ENCODE measurements at regions not wholly inside any gene's neighbourhood (a gene's known extent, or its start where the extent isn't known, plus 50 kb on each side); places are given as distances from the start of the nearest gene placed in this dataset.

DNA sequence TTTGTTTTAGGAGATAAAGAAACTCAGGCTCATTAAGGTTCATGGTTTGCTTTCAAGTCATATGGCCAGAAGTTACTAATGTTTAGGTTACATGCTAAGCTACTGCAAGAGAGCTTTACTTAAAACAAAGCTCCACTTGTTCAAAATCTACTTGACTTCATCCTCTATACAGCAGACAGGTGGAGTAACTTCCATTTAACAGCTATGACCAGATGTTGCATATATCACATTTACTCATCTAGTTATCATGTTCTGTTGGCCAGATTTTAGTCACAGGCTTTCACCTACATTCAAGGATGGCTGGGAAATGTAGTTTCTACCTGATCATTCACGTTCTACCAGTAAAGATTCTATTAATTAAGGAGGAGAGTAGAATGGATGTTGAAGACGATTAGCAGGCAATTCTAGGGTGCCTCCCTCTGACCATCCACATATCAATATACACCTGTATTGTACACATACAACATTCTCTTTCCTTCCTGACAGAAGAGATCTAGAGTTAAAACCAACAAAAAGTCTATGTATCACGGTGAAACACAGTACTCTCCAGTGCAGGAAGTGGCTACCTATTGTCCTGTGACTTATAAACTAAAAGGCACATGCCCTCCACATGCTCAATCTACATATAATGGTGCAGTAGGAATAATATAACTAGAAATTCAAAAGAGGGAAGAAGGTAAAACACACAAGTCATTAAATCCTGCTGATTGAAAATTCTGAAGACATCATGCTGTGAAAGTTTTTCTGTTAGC, 488.0 kb downstream of the MDFIC start:
- Mint-ChIP-seq H3K4me3 (no peak overlapping the region), H3K36me3 (ENCODE audit: low read depth) (no peaks in the 10 kb centered on the region)

DNA sequence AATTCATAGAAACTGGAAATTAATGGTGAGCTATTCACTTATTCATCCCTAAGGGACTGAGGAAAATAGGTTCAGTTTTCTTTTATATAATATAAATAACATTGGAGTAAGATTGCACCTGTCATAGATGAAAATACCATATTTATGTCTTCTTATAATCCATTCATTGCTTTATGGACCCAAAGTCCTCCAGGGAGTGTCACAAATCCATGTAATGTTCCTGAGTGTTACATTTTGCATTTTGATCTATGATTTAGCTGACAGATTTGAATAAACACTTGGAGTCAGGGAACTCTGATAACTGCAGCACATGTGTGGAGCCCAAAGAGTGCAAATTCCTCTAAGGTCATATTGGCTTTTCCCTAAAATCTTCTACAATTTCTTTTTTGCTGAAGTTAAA, 484.3 kb downstream of the MDFIC start:
- no peak for DNase-seq
- H3K4me1 Mint-ChIP-seq, result peaks cover 8% of the 10 kb centered on the region
- no peaks in the 10 kb centered on the region for H3K36me3 Mint-ChIP-seq (ENCODE audit: low read depth)
- ChIA-PET POLR2A (no interaction called here), CTCF (no interaction called here)
- H3K27ac Mint-ChIP-seq, result no peak overlapping the region
- H3K4me3 Mint-ChIP-seq, result no peak overlapping the region
- no peaks in the 10 kb centered on the region for H3K27me3 Mint-ChIP-seq
- no peaks in the 10 kb centered on the region for H3K9me3 Mint-ChIP-seq

More for the DNA sequence above, 488.0 kb downstream of the MDFIC start:
- POLR2A ChIA-PET, result no interaction called here
- DNase-seq, result no peak
- CTCF ChIA-PET, result interaction anchor here (0.6 kb wide), 1 partner anchor 312 kb away, joined by 3 read pairs; no protein-coding TSS in a partner anchor
- Mint-ChIP-seq H3K27ac (no peak overlapping the region), H3K9me3 (no peaks in the 10 kb centered on the region), H3K27me3 (no peaks in the 10 kb centered on the region), H3K4me1 (peaks cover 8% of the 10 kb centered on the region)

DNA sequence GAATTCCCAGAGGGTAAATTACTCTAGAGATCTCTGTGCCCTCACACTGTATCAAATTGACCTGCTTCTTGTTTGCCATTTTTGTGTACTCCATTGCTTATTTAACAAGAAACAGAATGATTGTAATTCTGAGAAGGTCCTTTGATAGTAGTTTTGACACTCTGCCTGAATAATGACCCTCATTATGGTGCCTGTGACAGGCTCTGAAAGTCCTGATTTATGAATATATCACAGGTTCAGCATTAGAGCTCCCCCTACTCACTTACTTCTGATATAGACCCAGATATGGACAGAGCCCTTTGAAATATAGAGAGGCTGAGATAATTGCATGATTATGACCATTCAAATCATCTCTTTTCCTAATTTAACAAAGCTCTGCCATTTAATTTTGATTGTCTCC, 465.2 kb downstream of the MDFIC start:
- no peaks in the 10 kb centered on the region for H3K36me3 Mint-ChIP-seq (ENCODE audit: low read depth)
- H3K4me3 Mint-ChIP-seq, result no peak overlapping the region
- H3K27ac Mint-ChIP-seq, result no peak overlapping the region
- ChIA-PET POLR2A (no interaction called here), CTCF (no interaction called here)
- H3K27me3 Mint-ChIP-seq, result no peaks in the 10 kb centered on the region
- no peaks in the 10 kb centered on the region for H3K9me3 Mint-ChIP-seq
- no peaks in the 10 kb centered on the region for H3K4me1 Mint-ChIP-seq
- DNase-seq, result no peak

DNA sequence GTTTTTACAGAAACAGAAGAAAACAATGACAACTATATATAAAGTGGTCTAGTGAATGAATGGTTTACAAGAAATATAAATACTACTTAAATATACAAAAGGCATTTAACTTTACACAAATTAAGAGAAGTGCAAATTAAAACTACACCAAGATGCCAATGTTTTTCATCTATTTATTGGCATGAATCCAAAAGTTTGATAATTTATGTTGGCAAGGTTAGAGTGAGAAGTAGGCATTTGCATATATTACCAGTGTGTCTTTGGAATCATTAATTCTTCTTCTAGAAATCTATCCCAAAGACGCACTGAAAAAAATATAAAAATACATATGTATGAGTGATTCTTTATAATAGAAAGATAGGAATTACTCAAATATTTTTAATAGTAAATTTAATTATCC, 457.4 kb downstream of the MDFIC start:
- DNase-seq, result no peak
- Mint-ChIP-seq H3K9me3 (no peaks in the 10 kb centered on the region), H3K4me1 (no peaks in the 10 kb centered on the region), H3K27ac (no peak overlapping the region), H3K27me3 (no peaks in the 10 kb centered on the region), H3K36me3 (ENCODE audit: low read depth) (no peaks in the 10 kb centered on the region), H3K4me3 (no peak overlapping the region)
- ChIA-PET CTCF (no interaction called here), POLR2A (no interaction called here)

DNA sequence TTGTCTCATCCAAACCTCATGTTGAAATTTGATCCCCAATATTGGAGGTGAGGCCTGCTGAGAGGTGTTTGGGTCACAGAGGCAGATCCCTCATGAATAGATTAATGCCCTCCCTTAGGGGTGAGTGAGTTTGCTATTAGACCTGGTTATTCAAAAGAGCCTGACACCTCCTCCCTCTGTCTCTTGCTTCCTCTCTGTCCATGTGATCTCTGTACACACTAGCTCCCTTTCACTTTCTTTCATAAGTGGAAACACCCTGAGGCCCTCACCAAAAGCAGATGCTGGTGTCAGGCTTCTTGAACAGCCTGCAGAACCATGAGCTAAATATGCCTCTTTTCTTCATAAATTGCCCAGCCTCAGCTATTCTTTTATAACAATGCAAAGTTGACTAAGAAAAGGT, 447.1 kb downstream of the MDFIC start:
- Mint-ChIP-seq H3K27me3 (no peaks in the 10 kb centered on the region), H3K4me1 (no peaks in the 10 kb centered on the region), H3K4me3 (no peak overlapping the region), H3K36me3 (ENCODE audit: low read depth) (no peaks in the 10 kb centered on the region), H3K27ac (no peak overlapping the region), H3K9me3 (no peaks in the 10 kb centered on the region)
- POLR2A ChIA-PET, result no interaction called here
- CTCF ChIA-PET, result no interaction called here
- no peak for DNase-seq

DNA sequence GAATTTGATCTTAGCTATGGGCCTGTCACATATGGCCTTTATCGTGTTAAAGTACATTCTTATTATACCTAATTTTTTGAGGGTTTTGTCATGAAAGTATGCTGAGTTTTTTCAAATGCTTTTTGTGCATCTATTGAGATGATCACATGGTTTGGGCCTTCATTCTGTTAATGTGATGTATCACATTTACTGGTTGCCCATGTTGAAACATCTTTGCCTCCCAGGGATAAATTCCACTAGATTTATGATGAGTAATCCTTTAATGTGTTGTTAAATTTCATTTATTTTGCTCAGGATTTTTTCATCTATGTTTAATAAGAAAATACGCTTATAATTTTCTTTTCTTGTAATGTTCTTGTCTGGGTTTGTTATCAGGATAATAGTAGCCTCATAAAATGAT, 442.0 kb downstream of the MDFIC start:
- no peak for DNase-seq
- no peak overlapping the region for H3K27ac Mint-ChIP-seq
- no peaks in the 10 kb centered on the region for H3K4me1 Mint-ChIP-seq
- no peaks in the 10 kb centered on the region for H3K27me3 Mint-ChIP-seq
- H3K9me3 Mint-ChIP-seq, result no peaks in the 10 kb centered on the region
- ChIA-PET CTCF (no interaction called here), POLR2A (no interaction called here)
- no peaks in the 10 kb centered on the region for H3K36me3 Mint-ChIP-seq (ENCODE audit: low read depth)
- no peak overlapping the region for H3K4me3 Mint-ChIP-seq

DNA sequence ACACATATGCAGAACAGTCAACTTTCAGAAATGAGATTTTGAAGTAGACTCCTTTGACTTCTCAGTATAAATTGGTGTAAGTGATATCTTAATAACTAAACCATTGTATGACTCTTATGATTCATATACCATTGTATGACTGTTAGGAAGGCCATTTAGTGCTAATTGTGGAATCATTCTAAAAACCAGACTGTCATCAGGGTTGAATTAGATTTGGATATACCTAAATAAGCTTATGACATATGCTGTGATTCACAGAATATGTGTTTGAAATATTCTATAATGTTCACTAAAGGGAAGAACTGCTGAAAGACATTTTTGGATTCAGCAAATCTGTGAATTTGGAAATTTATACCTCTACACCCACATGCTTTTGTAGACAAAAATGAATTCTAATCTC, 438.1 kb downstream of the MDFIC start:
- H3K4me1 Mint-ChIP-seq, result no peaks in the 10 kb centered on the region
- ChIA-PET POLR2A (no interaction called here), CTCF (no interaction called here)
- H3K27ac Mint-ChIP-seq, result no peak overlapping the region
- no peak for DNase-seq
- H3K27me3 Mint-ChIP-seq, result no peaks in the 10 kb centered on the region
- no peak overlapping the region for H3K4me3 Mint-ChIP-seq
- H3K9me3 Mint-ChIP-seq, result no peaks in the 10 kb centered on the region
- no peaks in the 10 kb centered on the region for H3K36me3 Mint-ChIP-seq (ENCODE audit: low read depth)

DNA sequence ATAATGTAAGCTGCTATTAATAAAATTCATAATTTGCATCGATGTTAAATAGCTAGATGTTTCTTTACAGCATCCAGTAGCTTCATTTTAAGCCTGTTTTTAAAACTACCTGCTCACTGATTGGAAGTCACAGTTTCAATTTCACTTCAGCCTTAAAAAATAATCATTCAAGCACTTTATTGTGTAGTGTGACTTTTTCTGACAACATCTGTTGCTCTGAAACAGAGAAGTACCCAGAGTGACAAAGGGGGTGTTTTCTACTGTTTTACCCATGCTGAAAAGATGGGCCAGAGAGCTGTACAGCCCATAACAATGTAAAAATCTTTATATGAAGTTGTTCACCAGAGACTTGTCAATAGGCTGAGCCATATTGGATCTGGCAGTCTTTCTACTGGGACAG, 437.2 kb downstream of the MDFIC start:
- no peak for DNase-seq
- no peaks in the 10 kb centered on the region for H3K36me3 Mint-ChIP-seq (ENCODE audit: low read depth)
- ChIA-PET CTCF (interaction anchor here (0.5 kb wide), 1 partner anchor 428 kb away, joined by 3 read pairs; no protein-coding TSS in a partner anchor), POLR2A (no interaction called here)
- no peak overlapping the region for H3K27ac Mint-ChIP-seq
- no peaks in the 10 kb centered on the region for H3K27me3 Mint-ChIP-seq
- no peak overlapping the region for H3K4me3 Mint-ChIP-seq
- H3K4me1 Mint-ChIP-seq, result no peaks in the 10 kb centered on the region
- no peaks in the 10 kb centered on the region for H3K9me3 Mint-ChIP-seq

DNA sequence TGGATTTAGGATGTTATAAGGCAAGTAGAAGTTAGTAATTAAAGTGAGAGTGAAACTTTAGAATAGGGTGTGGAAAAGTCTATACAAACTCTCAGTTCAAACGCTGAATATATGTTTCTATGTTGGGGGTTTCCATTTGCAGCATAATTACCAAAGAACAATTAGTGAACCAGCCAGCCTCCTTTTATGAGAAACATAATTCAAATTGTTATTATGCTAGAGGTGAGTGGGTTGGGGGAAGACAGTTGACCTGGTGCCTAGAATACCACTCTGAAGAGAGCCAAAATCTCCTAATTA, 435.8 kb downstream of the MDFIC start:
- Mint-ChIP-seq H3K36me3 (ENCODE audit: low read depth) (no peaks in the 10 kb centered on the region), H3K4me3 (no peak overlapping the region), H3K9me3 (no peaks in the 10 kb centered on the region), H3K27ac (no peak overlapping the region), H3K4me1 (no peaks in the 10 kb centered on the region), H3K27me3 (no peaks in the 10 kb centered on the region)
- DNase-seq, result no peak
- ChIA-PET CTCF (no interaction called here), POLR2A (no interaction called here)

DNA sequence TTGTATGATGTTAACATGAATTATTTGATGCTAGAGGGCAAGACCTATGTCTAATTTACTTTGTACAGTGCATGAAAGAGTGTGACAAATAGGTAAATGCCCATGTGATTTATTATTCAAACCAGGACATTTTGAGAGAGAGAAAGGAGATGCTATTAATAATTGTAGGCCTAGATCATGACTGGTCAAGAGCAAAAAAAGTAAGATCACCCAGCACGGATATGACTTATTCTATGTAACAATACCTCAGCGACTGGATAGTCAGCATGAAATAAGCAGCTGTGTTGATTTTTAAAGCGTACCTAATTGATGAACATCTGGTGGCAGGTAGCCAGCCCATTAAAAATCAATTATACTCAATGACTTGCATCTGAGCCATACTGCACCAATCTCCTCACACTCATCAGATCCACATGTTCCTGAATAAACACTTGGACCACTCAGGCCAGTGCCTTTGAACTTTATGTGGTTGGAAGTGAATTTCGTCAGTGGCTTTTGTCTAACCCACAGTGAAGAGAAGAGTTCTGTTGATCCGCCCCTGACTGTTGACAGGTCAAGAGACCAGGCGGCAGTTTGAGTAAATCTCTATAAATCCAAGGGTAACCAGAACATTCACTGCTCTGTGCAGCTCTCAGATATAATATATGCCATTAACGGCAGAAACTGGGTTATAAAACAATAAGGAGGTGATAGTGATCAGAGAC, 435.3 kb downstream of the MDFIC start:
- Mint-ChIP-seq H3K4me3 (no peak overlapping the region), H3K9me3 (no peaks in the 10 kb centered on the region), H3K27ac (no peak overlapping the region), H3K4me1 (no peaks in the 10 kb centered on the region), H3K27me3 (no peaks in the 10 kb centered on the region), H3K36me3 (ENCODE audit: low read depth) (no peaks in the 10 kb centered on the region)
- DNase-seq, result no peak
- ChIA-PET POLR2A (no interaction called here), CTCF (no interaction called here)

DNA sequence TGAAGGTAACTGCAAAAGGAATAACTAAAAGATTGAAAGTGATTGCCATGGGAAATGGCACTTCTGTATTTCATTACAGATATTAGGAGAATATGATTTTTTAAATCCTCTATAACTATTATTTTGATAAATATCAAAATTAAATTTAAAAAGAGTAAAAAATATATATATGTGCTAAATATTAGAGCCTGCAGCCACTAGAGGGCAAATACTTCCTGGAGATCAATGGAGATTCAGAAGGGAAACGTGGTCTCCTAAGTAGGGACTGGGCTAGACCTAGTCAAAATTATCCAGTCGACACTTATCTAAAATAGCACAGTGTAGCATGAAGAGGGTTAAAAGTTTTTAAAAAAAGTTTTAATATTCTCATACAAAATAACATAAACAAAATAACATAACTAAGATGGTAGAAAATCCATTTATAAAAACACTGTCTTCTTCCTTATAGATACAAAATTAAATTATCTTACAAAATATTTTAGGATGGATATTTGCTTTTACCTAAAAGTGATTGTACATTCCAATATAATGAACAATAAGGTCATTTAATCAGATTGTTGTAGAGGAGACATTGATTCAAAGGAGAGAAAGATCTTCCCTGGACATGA, 434.3 kb downstream of the MDFIC start:
- Mint-ChIP-seq H3K27me3 (no peaks in the 10 kb centered on the region), H3K4me3 (no peak overlapping the region)
- POLR2A ChIA-PET, result no interaction called here

DNA sequence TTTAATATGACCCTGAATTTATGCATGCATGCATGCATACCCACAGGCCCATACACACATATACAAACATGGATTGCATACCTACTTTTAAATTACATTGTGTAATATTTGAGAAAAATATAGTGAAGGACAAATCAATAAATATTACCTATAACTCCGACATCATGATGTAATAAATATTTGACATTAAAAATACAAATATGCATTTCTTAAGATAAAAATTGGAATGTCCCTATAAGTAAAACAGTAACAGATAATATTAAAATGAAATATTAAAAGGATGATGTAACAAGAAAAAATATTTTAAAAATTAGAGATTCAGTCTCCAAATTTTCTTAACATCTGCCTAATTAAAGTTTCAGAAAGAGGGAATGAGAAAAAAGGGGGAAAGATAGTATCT, 433.0 kb downstream of the MDFIC start:
- POLR2A ChIA-PET, result no interaction called here
- Mint-ChIP-seq H3K4me1 (no peaks in the 10 kb centered on the region), H3K27me3 (no peaks in the 10 kb centered on the region), H3K27ac (no peak overlapping the region), H3K9me3 (no peaks in the 10 kb centered on the region), H3K4me3 (no peak overlapping the region), H3K36me3 (ENCODE audit: low read depth) (no peaks in the 10 kb centered on the region)
- CTCF ChIA-PET, result no interaction called here
- DNase-seq, result no peak

More for the DNA sequence above, 434.3 kb downstream of the MDFIC start:
- H3K36me3 Mint-ChIP-seq (ENCODE audit: low read depth), result no peaks in the 10 kb centered on the region
- DNase-seq, result no peak
- no peaks in the 10 kb centered on the region for H3K9me3 Mint-ChIP-seq
- no peak overlapping the region for H3K27ac Mint-ChIP-seq
- H3K4me1 Mint-ChIP-seq, result no peaks in the 10 kb centered on the region
- CTCF ChIA-PET, result no interaction called here

DNA sequence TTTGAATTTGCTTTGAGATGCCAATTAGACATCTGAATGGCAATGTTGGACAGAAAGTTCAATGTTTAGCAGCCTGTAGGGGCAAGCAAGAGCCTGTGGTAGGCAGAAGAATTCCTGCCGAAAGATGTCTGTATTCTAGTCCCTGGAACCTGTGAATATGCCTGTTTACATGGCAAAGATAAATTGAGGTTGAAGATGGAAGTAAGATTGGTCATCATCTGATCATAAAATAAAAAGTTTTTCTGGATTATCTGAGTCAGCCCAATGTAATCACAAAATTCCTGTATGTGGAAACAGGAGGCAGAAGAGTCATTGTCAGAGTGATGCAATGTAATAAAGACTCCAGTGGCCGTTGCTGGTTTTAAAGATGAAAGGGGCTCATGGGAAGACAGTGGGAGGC, 430.5 kb downstream of the MDFIC start:
- no peak overlapping the region for H3K27ac Mint-ChIP-seq
- H3K9me3 Mint-ChIP-seq, result no peaks in the 10 kb centered on the region
- H3K27me3 Mint-ChIP-seq, result no peaks in the 10 kb centered on the region
- ChIA-PET POLR2A (no interaction called here), CTCF (no interaction called here)
- H3K4me1 Mint-ChIP-seq, result no peaks in the 10 kb centered on the region
- no peak overlapping the region for H3K4me3 Mint-ChIP-seq
- no peaks in the 10 kb centered on the region for H3K36me3 Mint-ChIP-seq (ENCODE audit: low read depth)
- no peak for DNase-seq

DNA sequence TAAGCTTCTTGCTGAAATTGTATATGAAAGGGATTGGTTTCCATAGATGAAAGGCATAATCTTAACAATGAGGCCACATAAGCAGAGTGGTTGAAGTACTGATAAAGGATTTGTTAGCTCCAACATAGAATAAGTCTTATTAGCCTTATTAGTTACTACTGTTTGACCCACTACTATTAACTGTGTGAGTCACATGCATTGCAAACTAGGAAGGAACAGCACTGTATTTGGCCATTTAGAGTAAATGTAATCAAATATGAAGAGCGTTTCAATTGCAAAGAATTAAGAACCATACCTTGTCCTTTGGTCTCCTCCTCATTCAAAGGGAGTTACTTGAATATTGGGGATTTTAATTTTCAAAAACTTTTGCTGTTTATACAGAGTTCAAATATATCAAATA, 428.9 kb downstream of the MDFIC start:
- no peaks in the 10 kb centered on the region for H3K27me3 Mint-ChIP-seq
- CTCF ChIA-PET, result no interaction called here
- no peak overlapping the region for H3K27ac Mint-ChIP-seq
- no peaks in the 10 kb centered on the region for H3K9me3 Mint-ChIP-seq
- H3K4me3 Mint-ChIP-seq, result no peak overlapping the region
- POLR2A ChIA-PET, result no interaction called here
- no peaks in the 10 kb centered on the region for H3K36me3 Mint-ChIP-seq (ENCODE audit: low read depth)
- no peaks in the 10 kb centered on the region for H3K4me1 Mint-ChIP-seq
- no peak for DNase-seq
